ENCODE measurements at regions not wholly inside any gene's neighbourhood (a gene's known extent, or its start where the extent isn't known, plus 50 kb on each side); places are given as distances from the start of the nearest gene placed in this dataset.

GRCh38 chr10:113389969-113390368 is 162.9 kb upstream of the HABP2 start:
- TF ChIP-seq, protein P1, sequence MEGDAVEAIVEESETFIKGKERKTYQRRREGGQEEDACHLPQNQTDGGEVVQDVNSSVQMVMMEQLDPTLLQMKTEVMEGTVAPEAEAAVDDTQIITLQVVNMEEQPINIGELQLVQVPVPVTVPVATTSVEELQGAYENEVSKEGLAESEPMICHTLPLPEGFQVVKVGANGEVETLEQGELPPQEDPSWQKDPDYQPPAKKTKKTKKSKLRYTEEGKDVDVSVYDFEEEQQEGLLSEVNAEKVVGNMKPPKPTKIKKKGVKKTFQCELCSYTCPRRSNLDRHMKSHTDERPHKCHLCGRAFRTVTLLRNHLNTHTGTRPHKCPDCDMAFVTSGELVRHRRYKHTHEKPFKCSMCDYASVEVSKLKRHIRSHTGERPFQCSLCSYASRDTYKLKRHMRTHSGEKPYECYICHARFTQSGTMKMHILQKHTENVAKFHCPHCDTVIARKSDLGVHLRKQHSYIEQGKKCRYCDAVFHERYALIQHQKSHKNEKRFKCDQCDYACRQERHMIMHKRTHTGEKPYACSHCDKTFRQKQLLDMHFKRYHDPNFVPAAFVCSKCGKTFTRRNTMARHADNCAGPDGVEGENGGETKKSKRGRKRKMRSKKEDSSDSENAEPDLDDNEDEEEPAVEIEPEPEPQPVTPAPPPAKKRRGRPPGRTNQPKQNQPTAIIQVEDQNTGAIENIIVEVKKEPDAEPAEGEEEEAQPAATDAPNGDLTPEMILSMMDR (IDR thresholded peaks at IDR 0.05; ENCODE audit: borderline replicate concordance, extremely low read depth, low read length, poor library complexity, severe bottlenecking): no peak
- TF ChIP-seq EZH2 (IDR thresholded peaks at IDR 0.05; ENCODE audit: borderline replicate concordance, low read depth, low read length, severe bottlenecking): no peak
